Transverse colon (tissue), 4 donors: ENCODE measurements at regions not wholly inside any gene's neighbourhood (a gene's known extent, or its start where the extent isn't known, plus 50 kb on each side); places are given as distances from the start of the nearest gene placed in this dataset.
A peak's percentile ranks its signal among the peaks of the same experiment; 100 is the strongest.

Source experiments
- DNase-seq: peaks from one replicate; pipeline ENCODE4 v3.0.0-alpha.2; 2019
- H3K27ac ChIP-seq, 4 donors: fragments of 200-600 bp; sonication (generic); 2 replicates each; pipeline ENCODE4 v1.5.1; 2016 to 2018; ENCODE audit warnings: inconsistent platforms in 4 of 4
- H3K27me3 ChIP-seq: fragments of 200-600 bp; sonication (generic); 2 replicates; pipeline ENCODE4 v1.5.1; 2017; ENCODE audit warnings: inconsistent platforms
- H3K36me3 ChIP-seq, 4 donors: fragments of 200-600 bp; sonication (generic); 2 replicates each; pipeline ENCODE4 v1.5.1; 2017 to 2019; ENCODE audit warnings: inconsistent platforms in 4 of 4
- H3K4me1 ChIP-seq, 4 donors: fragments of 200-600 bp; sonication (generic); 2 replicates each; pipeline ENCODE4 v1.5.1; 2017 to 2020; ENCODE audit warnings: inconsistent platforms in 4 of 4
- H3K4me3 ChIP-seq, 4 donors: fragments of 200-600 bp; sonication (generic); 1 replicate in 1 of 4; 2 replicates in 3 of 4; pipeline versions ENCODE4 v1.5.1 to v1.6.1; 2017 to 2019; ENCODE audit warnings: inconsistent platforms in 4 of 4
- H3K9me3 ChIP-seq, 2 donors: fragments of 200-600 bp; sonication (generic); 2 replicates each; pipeline ENCODE4 v1.5.1; 2017 to 2019; ENCODE audit warnings: inconsistent platforms in 2 of 2
- EP300 ChIP-seq: sonication (generic); formaldehyde crosslinking; IDR thresholded peaks from one replicate; pipeline ENCODE4 v1.6.1; 2017; ENCODE audit warnings: antibody characterized with exemption, low read depth
- POLR2A ChIP-seq: fragments of 450-650 bp; IDR thresholded peaks from one replicate; pipeline ENCODE4 v1.6.1; 2016; ENCODE audit warnings: antibody characterized with exemption, mild to moderate bottlenecking, moderate library complexity
- POLR2AphosphoS5 ChIP-seq, 3 donors: sonication (generic); formaldehyde crosslinking; IDR thresholded peaks; one replicate each; pipeline ENCODE4 v1.6.1; 2016; ENCODE audit warnings: antibody characterized with exemption in 3 of 3
- WGBS, 2 donors: methylation state at CpG; one replicate each; pipeline ENCODE4 v1.1.5; 2018; ENCODE audit warnings: low coverage in 1 of 2; 5-methylcytosine and 5-hydroxymethylcytosine counted together
- in situ Hi-C, 4 donors: fragments of 200-750 bp; cut with MboI; loops; one replicate each; pipeline versions ENCODE4 v1.15.0 to v1.15.1; 2017; ENCODE audit warnings: low sequenced_read_pairs in 3 of 4, low pct_ligation_motif_present in 1 of 4, low pct_unique_long_range_greater_than_20kb in 1 of 4
- intact Hi-C: fragments of 100-400 bp; cut with DNase I; formaldehyde crosslinking; loops from one replicate; pipeline ENCODE4 v1.15.1; 2023; ENCODE audit warnings: low total_unique reads
- TF ChIP-seq, protein P1 (sequence below), 5 experiments: fragments of 200-600 bp in 3 of 5; fragments of 450-650 bp in 2 of 5; sonication (generic) in 3 of 5; IDR thresholded peaks; 1 replicate in 2 of 5; 2 replicates in 3 of 5; pipeline ENCODE4 v1.5.1; 2016 to 2017; ENCODE audit warnings: antibody characterized with exemption in 5 of 5, inconsistent platforms in 3 of 5, mild to moderate bottlenecking in 2 of 5, moderate library complexity in 1 of 5

- intact Hi-C loops, result no loop called here
Observed at GRCh38 chr16:55949518-55949917, 74.3 kb upstream of the CES5A start.

DNA sequence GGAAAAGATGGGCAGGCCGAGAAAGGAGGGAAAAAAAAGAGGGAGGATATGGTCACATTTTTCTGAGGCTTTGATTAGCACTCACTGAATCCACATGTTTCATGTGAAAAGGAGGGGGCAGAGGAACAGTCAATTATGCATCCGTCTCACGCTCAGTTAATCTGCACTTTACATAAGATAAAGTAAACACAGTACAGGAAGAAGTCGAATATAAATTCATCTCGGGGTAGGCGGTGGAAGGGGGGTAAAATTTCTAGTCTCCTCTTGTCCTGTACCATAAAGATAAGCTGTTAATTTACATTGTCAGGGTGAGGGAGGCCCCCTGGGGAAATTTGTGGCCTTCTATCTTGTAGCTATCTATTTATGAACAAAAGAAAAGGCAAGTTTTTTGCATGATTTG, 73.1 kb upstream of the CES5A start:
- DNase-seq, result no peak
- H3K36me3 ChIP-seq, result no peaks in the 10 kb centered on the region
- no peak overlapping the region for H3K27ac ChIP-seq
- no peaks in the 10 kb centered on the region for H3K27me3 ChIP-seq
- in situ Hi-C loops (loop anchor here in 3 of 4 donors (5.0 to 25.0 kb wide), 3 partner anchors 111 to 369 kb away; partner anchors contain the start of gene CES1 (in 1 of the 3)), intact Hi-C loops (no loop called here)
- no peaks in the 10 kb centered on the region for H3K9me3 ChIP-seq
- H3K4me3 ChIP-seq, result no peak overlapping the region
- TF ChIP-seq, protein P1, sequence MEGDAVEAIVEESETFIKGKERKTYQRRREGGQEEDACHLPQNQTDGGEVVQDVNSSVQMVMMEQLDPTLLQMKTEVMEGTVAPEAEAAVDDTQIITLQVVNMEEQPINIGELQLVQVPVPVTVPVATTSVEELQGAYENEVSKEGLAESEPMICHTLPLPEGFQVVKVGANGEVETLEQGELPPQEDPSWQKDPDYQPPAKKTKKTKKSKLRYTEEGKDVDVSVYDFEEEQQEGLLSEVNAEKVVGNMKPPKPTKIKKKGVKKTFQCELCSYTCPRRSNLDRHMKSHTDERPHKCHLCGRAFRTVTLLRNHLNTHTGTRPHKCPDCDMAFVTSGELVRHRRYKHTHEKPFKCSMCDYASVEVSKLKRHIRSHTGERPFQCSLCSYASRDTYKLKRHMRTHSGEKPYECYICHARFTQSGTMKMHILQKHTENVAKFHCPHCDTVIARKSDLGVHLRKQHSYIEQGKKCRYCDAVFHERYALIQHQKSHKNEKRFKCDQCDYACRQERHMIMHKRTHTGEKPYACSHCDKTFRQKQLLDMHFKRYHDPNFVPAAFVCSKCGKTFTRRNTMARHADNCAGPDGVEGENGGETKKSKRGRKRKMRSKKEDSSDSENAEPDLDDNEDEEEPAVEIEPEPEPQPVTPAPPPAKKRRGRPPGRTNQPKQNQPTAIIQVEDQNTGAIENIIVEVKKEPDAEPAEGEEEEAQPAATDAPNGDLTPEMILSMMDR (IDR thresholded peaks at IDR 0.05), result no peak
- no peak for TF ChIP-seq EP300
- no peak for TF ChIP-seq POLR2AphosphoS5 (IDR thresholded peaks at IDR 0.05)
- TF ChIP-seq POLR2A, result no peak
- peaks cover 0 to 2% (median 0%) of the 10 kb centered on the region in 4 donors for H3K4me1 ChIP-seq
- 25 to 37% methylated on average over 3 to 6 of the region's 6 CpGs for WGBS, 2 donors

More at GRCh38 chr16:55949518-55949917, 74.3 kb upstream of the CES5A start:
- no peaks in the 10 kb centered on the region for H3K36me3 ChIP-seq
- DNase-seq, result no peak
- no peak overlapping the region for H3K4me3 ChIP-seq
- H3K27me3 ChIP-seq, result no peaks in the 10 kb centered on the region
- no peak overlapping the region for H3K27ac ChIP-seq
- H3K9me3 ChIP-seq, result no peaks in the 10 kb centered on the region
- 67 to 71% methylated on average over 1 of the region's 1 CpG for WGBS, 2 donors
- H3K4me1 ChIP-seq, result peaks cover 0 to 1% (median 0%) of the 10 kb centered on the region in 4 donors
- in situ Hi-C loops, result loop anchor here in 3 of 4 donors (5.0 to 25.0 kb wide), 3 partner anchors 112 to 368 kb away; partner anchors contain the start of gene CES1 (in 1 of the 3)
- no peak for TF ChIP-seq POLR2A
- TF ChIP-seq, protein P1 (IDR thresholded peaks at IDR 0.05), result no peak
- no peak for TF ChIP-seq EP300
- TF ChIP-seq POLR2AphosphoS5 (IDR thresholded peaks at IDR 0.05), result no peak

DNA sequence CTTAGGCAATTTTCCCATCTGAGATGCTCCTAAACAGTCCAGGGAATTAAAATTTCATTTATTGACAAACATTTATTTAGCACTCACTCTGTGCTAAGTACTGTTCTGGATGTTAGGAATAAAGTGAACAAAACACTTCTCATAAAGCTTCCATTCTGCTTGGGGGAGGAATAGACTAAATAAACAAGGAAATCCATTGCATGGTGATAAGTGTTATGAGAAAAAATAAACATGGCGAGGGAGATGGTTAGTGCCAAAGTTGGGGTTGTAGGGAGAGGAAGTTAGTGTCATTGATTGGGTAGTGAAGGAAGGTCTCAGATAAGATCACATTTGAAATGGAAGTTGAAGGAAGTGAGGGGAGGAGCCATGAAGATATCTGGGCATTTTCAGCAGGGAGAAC, 72.2 kb upstream of the CES5A start:
- in situ Hi-C loops, result loop anchor here in 3 of 4 donors (5.0 to 25.0 kb wide), 3 partner anchors 110 to 370 kb away; partner anchors contain the start of gene CES1 (in 1 of the 3)
- Histone ChIP-seq H3K4me3 (no peak overlapping the region), H3K27ac (no peak overlapping the region), H3K27me3 (no peaks in the 10 kb centered on the region), H3K4me1 (peaks cover 0 to 2% (median 0%) of the 10 kb centered on the region in 4 donors), H3K36me3 (no peaks in the 10 kb centered on the region), H3K9me3 (no peaks in the 10 kb centered on the region)
- WGBS, 2 donors, result 33 to 50% methylated on average over 1 of the region's 1 CpG
- intact Hi-C loops, result no loop called here
- no peak for DNase-seq
- TF ChIP-seq POLR2AphosphoS5 (IDR thresholded peaks at IDR 0.05), result no peak

DNA sequence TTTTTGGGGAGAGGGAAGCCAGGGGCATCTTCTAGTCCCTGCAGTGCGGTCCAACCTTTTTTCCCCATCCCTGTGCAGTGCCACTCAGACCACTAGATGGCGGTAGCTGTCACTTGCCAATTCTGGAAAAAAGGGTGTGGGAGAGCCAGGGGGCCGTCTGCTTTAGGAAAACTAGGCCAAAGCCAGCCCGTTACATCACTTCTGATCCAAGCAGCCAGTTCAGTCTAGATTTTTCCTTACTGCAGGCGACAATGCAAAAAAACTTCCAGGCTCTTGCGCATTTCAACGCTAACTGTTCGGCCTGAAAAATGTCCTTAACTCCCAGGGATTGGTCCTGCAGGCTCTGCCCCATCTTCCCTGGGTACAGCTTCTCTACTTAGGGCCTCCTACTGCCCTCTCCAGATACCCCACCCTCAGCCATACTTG, 69.2 kb upstream of the CES5A start:
- TF ChIP-seq, protein P1 (IDR thresholded peaks at IDR 0.05), result peak; percentile 73 to 93 (median 91)
- no peak for TF ChIP-seq EP300
- peak overlapping the region in 3 of 4 donors; percentile 40 to 50 (median 41) for H3K27ac ChIP-seq
- H3K4me1 ChIP-seq, result peaks cover 0 to 2% (median 0%) of the 10 kb centered on the region in 4 donors
- no peak overlapping the region for H3K4me3 ChIP-seq
- no peaks in the 10 kb centered on the region for H3K27me3 ChIP-seq
- peak; percentile 61 for DNase-seq
- H3K36me3 ChIP-seq, result no peaks in the 10 kb centered on the region
- 40 to 41% methylated on average over 8 of the region's 8 CpGs for WGBS, 2 donors
- in situ Hi-C loops (loop anchor here in 3 of 4 donors (5.0 to 25.0 kb wide), 3 partner anchors 107 to 373 kb away; partner anchors contain the start of gene CES1 (in 1 of the 3)), intact Hi-C loops (loop anchor here (1.0 kb wide), 1 partner anchor 374 kb away; no protein-coding TSS in a partner anchor)
- H3K9me3 ChIP-seq, result no peaks in the 10 kb centered on the region
